Smooth muscle cell (in vitro differentiated cells): ENCODE measurements at regions not wholly inside any gene's neighbourhood (a gene's known extent, or its start where the extent isn't known, plus 50 kb on each side); places are given as distances from the start of the nearest gene placed in this dataset.

Source experiments
- DNase-seq: peaks from one replicate; lab custom pipeline; 2025; ENCODE audit not compliant: unreplicated experiment; lab: John Stamatoyannopoulos, UW
- H2AFZ ChIP-seq: fragments of 200-600 bp; sonication (generic); 2 replicates; pipeline ENCODE4 v1.6.0; 2016; ENCODE audit warnings: antibody characterized with exemption, low read depth, mild to moderate bottlenecking
- H3F3A ChIP-seq: fragments of 200-600 bp; sonication (generic); 2 replicates; pipeline ENCODE4 v1.6.0; 2017; ENCODE audit warnings: antibody characterized with exemption, low read depth
- H3K27ac ChIP-seq: fragments of 200-600 bp; sonication (generic); 2 replicates; pipeline ENCODE4 v1.5.1; 2016; ENCODE audit warnings: low read depth, mild to moderate bottlenecking
- H3K27me3 ChIP-seq: fragments of 200-600 bp; sonication (generic); 2 replicates; pipeline ENCODE4 v1.6.1; 2016; ENCODE audit warnings: low read depth, mild to moderate bottlenecking
- H3K36me3 ChIP-seq: fragments of 200-600 bp; sonication (generic); 2 replicates; pipeline ENCODE4 v1.5.1; 2016; ENCODE audit warnings: low read depth
- H3K4me1 ChIP-seq: fragments of 200-600 bp; sonication (generic); 2 replicates; pipeline ENCODE4 v1.5.1; 2016; ENCODE audit warnings: low read depth
- H3K4me2 ChIP-seq: fragments of 200-600 bp; sonication (generic); 2 replicates; pipeline ENCODE4 v1.6.0; 2016; ENCODE audit warnings: mild to moderate bottlenecking
- H3K4me3 ChIP-seq: fragments of 200-600 bp; sonication (generic); 2 replicates; pipeline ENCODE4 v1.5.1; 2016; ENCODE audit warnings: mild to moderate bottlenecking
- H3K79me2 ChIP-seq: fragments of 200-600 bp; sonication (generic); 2 replicates; pipeline ENCODE4 v1.6.0; 2016; ENCODE audit warnings: low read depth, mild to moderate bottlenecking
- H3K9ac ChIP-seq: fragments of 200-600 bp; sonication (generic); 2 replicates; pipeline ENCODE4 v1.6.0; 2016; ENCODE audit warnings: low read depth
- H3K9me3 ChIP-seq: fragments of 200-600 bp; sonication (generic); replicated peaks from 2 replicates; pipeline ENCODE4 v1.5.1; 2016; ENCODE audit warnings: low read depth
- H4K20me1 ChIP-seq: fragments of 200-600 bp; sonication (generic); 2 replicates; pipeline ENCODE4 v1.6.0; 2016; ENCODE audit warnings: low read depth
- CTCF ChIP-seq: fragments of 200-600 bp; sonication (generic); IDR thresholded peaks from 2 replicates; pipeline ENCODE4 v1.5.1; 2017; ENCODE audit warnings: borderline replicate concordance, mild to moderate bottlenecking, antibody characterized with exemption; ENCODE audit not compliant: insufficient read depth, poor library complexity, severe bottlenecking
- WGBS: methylation state at CpG from one replicate; pipeline ENCODE4 v1.1.7; 2016; ENCODE audit warnings: low lambda C conversion rate; 5-methylcytosine and 5-hydroxymethylcytosine counted together

- Histone ChIP-seq H3K27ac (no peak overlapping the region), H3K9ac (no peak overlapping the region), H3K4me1 (no peaks in the 10 kb centered on the region), H3K4me2 (no peak overlapping the region), H3K79me2 (no peaks in the 10 kb centered on the region), H4K20me1 (no peaks in the 10 kb centered on the region), H3K4me3 (no peak overlapping the region), H3K36me3 (no peaks in the 10 kb centered on the region), H2AFZ (no peak overlapping the region), H3F3A (no peaks in the 10 kb centered on the region), H3K9me3 (no peaks in the 10 kb centered on the region), H3K27me3 (no peaks in the 10 kb centered on the region)
- no peak for TF ChIP-seq CTCF
- DNase-seq, result no peak
- WGBS, result 90% methylated on average over 8 of the region's 8 CpGs
Observed at GRCh38 chr10:61539876-61540275, 86.7 kb upstream of the TMEM26 start.

- Histone ChIP-seq H4K20me1 (no peaks in the 10 kb centered on the region), H3F3A (no peaks in the 10 kb centered on the region), H3K9me3 (no peaks in the 10 kb centered on the region), H3K79me2 (no peaks in the 10 kb centered on the region), H3K4me1 (no peaks in the 10 kb centered on the region), H3K4me2 (no peak overlapping the region), H3K36me3 (no peaks in the 10 kb centered on the region), H3K27ac (no peak overlapping the region), H3K9ac (no peak overlapping the region), H2AFZ (no peak overlapping the region), H3K4me3 (no peak overlapping the region), H3K27me3 (no peaks in the 10 kb centered on the region)
- no peak for TF ChIP-seq CTCF
- DNase-seq, result no peak
- 78% methylated on average over 1 of the region's 1 CpG for WGBS
Observed at GRCh38 chr10:61529208-61529607, 76.0 kb upstream of the TMEM26 start.

GRCh38 chr10:61503051-61503450 lies 49.9 kb upstream of the TMEM26 start:
- H2AFZ ChIP-seq, result no peak overlapping the region

More at GRCh38 chr10:61503051-61503450, 49.9 kb upstream of the TMEM26 start:
- no peak for DNase-seq
- H3K9me3 ChIP-seq, result no peaks in the 10 kb centered on the region
- no peaks in the 10 kb centered on the region for H4K20me1 ChIP-seq
- H3K4me2 ChIP-seq, result no peak overlapping the region
- WGBS, result 78% methylated on average over 2 of the region's 2 CpGs
- no peaks in the 10 kb centered on the region for H3F3A ChIP-seq
- no peaks in the 10 kb centered on the region for H3K79me2 ChIP-seq
- no peaks in the 10 kb centered on the region for H3K27me3 ChIP-seq
- no peaks in the 10 kb centered on the region for H3K4me1 ChIP-seq
- H3K27ac ChIP-seq, result no peak overlapping the region
- H3K36me3 ChIP-seq, result no peaks in the 10 kb centered on the region
- no peak for TF ChIP-seq CTCF
- no peak overlapping the region for H3K9ac ChIP-seq
- no peak overlapping the region for H3K4me3 ChIP-seq
